VCaP (cell line): ENCODE measurements at regions not wholly inside any gene's neighbourhood (a gene's known extent, or its start where the extent isn't known, plus 50 kb on each side); places are given as distances from the start of the nearest gene placed in this dataset.

Experiments used
- H3K27ac ChIP-seq: fragments of 450-650 bp; 2 replicates; pipeline ENCODE4 v1.5.1; 2017
- TF ChIP-seq, protein P1 (sequence below): fragments of 450-650 bp; conservative IDR thresholded peaks from 2 replicates; pipeline ENCODE4 v1.5.1; 2017; ENCODE audit warnings: mild to moderate bottlenecking, moderate library complexity

DNA sequence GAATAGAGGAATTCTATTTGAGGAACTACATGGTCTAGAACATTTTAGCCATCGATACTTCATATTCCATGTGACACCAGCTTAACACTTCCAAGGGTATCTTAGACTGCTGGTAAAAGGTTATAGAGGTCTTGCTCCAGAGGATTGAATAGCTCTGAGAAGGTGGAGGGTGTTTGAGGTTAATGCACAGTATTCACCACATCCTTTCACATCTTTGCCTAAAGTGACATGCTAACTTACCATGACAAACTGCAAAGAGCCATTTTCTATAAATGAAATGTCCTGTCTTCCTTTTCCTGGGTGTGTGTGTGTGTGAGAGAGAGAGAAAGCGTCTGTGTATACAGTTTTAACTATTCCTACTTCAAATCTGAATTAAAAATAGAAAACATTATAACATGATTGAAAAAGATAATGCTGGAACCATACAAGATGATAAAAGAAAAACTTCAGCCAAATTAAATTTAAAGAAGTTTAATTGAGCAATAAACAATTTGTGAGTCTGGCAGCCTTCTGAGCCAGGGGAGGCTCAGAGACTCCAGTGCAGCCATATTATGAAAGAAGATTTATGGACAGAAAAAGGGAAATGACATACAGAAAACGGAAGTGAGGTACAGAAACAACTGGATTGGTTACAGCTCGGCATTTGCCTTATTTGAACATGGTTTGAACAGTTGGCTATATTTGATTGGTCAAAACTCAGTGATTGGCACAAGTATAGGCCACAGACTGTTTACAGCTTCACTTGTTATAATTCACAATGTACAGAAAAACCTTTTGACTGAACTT lies 320.9 kb upstream of the CCDC179 start:
- TF ChIP-seq, protein P1, sequence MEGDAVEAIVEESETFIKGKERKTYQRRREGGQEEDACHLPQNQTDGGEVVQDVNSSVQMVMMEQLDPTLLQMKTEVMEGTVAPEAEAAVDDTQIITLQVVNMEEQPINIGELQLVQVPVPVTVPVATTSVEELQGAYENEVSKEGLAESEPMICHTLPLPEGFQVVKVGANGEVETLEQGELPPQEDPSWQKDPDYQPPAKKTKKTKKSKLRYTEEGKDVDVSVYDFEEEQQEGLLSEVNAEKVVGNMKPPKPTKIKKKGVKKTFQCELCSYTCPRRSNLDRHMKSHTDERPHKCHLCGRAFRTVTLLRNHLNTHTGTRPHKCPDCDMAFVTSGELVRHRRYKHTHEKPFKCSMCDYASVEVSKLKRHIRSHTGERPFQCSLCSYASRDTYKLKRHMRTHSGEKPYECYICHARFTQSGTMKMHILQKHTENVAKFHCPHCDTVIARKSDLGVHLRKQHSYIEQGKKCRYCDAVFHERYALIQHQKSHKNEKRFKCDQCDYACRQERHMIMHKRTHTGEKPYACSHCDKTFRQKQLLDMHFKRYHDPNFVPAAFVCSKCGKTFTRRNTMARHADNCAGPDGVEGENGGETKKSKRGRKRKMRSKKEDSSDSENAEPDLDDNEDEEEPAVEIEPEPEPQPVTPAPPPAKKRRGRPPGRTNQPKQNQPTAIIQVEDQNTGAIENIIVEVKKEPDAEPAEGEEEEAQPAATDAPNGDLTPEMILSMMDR: no peak
- no peak overlapping the region for H3K27ac ChIP-seq

GRCh38 chr11:23192256-23192655 lies 332.0 kb upstream of the CCDC179 start:
- H3K27ac ChIP-seq: no peak overlapping the region
- TF ChIP-seq, protein P1: no peak

GRCh38 chr11:23201936-23202522 lies 341.8 kb upstream of the CCDC179 start:
- TF ChIP-seq, protein P1: no peak
- no peak overlapping the region for H3K27ac ChIP-seq

GRCh38 chr11:23202611-23203010 lies 342.3 kb upstream of the CCDC179 start:
- no peak overlapping the region for H3K27ac ChIP-seq
- TF ChIP-seq, protein P1: no peak

GRCh38 chr11:23205156-23205871 lies 345.0 kb upstream of the CCDC179 start:
- H3K27ac ChIP-seq: no peak overlapping the region
- TF ChIP-seq, protein P1: no peak

GRCh38 chr11:23206741-23207336 lies 346.6 kb upstream of the CCDC179 start:
- TF ChIP-seq, protein P1: no peak
- H3K27ac ChIP-seq: no peak overlapping the region

- TF ChIP-seq, protein P1: no peak
- H3K27ac ChIP-seq: no peak overlapping the region
Observed at GRCh38 chr11:23211221-23211620, 350.9 kb upstream of the CCDC179 start.
